Chondrocyte (in vitro differentiated cells): ENCODE measurements at regions not wholly inside any gene's neighbourhood (a gene's known extent, or its start where the extent isn't known, plus 50 kb on each side); places are given as distances from the start of the nearest gene placed in this dataset.
"Not testable (repeated sequence)": the region's sequence is repeated elsewhere in the genome, so short reads cannot be mapped to it uniquely, and the experiment has no call there.

Experiments
- DNase-seq: peaks from one replicate; pipeline ENCODE4 v3.0.0; 2021; ENCODE audit warnings: mixed read lengths, low spot score
- H3K27ac Mint-ChIP-seq: one replicate; pipeline ENCODE4 v1.8.0; 2021; ENCODE audit warnings: mild to moderate bottlenecking, moderate library complexity, mixed read lengths; ENCODE audit not compliant: unreplicated experiment
- H3K27me3 Mint-ChIP-seq: 2 replicates; pipeline ENCODE4 v1.8.0; 2021; ENCODE audit warnings: low read depth, mixed read lengths
- H3K36me3 Mint-ChIP-seq: 2 replicates; pipeline ENCODE4 v1.8.0; 2021; ENCODE audit warnings: low read depth, mixed read lengths
- H3K4me1 Mint-ChIP-seq: 2 replicates; pipeline ENCODE4 v1.8.0; 2021; ENCODE audit warnings: low read depth, mild to moderate bottlenecking, mixed read lengths
- H3K4me3 Mint-ChIP-seq: one replicate; pipeline ENCODE4 v1.8.0; 2021; ENCODE audit warnings: mild to moderate bottlenecking, moderate library complexity, mixed read lengths; ENCODE audit not compliant: unreplicated experiment
- H3K9me3 Mint-ChIP-seq: 2 replicates; pipeline ENCODE4 v1.8.0; 2021; ENCODE audit warnings: low read depth, mixed read lengths
- TF ChIP-seq, protein P1 (sequence below): fragments of 200-600 bp; sonication (generic); IDR thresholded peaks from 2 replicates; pipeline ENCODE4 v1.5.0; 2021; ENCODE audit warnings: antibody characterized with exemption, mild to moderate bottlenecking, moderate library complexity

DNA sequence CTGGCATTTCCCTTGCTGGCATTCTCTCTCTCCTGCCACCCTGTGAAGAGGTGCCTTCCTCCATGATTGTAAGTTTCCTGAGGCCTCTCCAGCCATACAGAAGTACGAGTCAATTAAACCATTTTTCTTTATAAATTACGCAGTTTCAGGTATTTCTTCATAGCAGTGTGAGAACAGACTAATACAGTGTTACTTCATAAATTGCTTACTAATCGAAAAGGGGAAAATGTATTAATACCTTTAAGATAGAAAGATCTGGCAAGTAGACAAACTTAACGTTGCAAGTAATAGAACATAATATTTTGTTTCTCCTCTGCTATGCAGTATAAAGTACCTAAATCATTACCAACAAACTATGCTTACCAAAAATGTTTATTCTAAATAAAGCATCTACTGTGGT lies 178.3 kb upstream of the LAMA2 start:
- no peaks in the 10 kb centered on the region for H3K36me3 Mint-ChIP-seq
- no peaks in the 10 kb centered on the region for H3K4me1 Mint-ChIP-seq
- H3K4me3 Mint-ChIP-seq: no peak overlapping the region
- no peaks in the 10 kb centered on the region for H3K27me3 Mint-ChIP-seq
- no peak overlapping the region for H3K27ac Mint-ChIP-seq
- DNase-seq: no peak
- TF ChIP-seq, protein P1, sequence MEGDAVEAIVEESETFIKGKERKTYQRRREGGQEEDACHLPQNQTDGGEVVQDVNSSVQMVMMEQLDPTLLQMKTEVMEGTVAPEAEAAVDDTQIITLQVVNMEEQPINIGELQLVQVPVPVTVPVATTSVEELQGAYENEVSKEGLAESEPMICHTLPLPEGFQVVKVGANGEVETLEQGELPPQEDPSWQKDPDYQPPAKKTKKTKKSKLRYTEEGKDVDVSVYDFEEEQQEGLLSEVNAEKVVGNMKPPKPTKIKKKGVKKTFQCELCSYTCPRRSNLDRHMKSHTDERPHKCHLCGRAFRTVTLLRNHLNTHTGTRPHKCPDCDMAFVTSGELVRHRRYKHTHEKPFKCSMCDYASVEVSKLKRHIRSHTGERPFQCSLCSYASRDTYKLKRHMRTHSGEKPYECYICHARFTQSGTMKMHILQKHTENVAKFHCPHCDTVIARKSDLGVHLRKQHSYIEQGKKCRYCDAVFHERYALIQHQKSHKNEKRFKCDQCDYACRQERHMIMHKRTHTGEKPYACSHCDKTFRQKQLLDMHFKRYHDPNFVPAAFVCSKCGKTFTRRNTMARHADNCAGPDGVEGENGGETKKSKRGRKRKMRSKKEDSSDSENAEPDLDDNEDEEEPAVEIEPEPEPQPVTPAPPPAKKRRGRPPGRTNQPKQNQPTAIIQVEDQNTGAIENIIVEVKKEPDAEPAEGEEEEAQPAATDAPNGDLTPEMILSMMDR: no peak
- peaks cover 2% of the 10 kb centered on the region for H3K9me3 Mint-ChIP-seq

DNA sequence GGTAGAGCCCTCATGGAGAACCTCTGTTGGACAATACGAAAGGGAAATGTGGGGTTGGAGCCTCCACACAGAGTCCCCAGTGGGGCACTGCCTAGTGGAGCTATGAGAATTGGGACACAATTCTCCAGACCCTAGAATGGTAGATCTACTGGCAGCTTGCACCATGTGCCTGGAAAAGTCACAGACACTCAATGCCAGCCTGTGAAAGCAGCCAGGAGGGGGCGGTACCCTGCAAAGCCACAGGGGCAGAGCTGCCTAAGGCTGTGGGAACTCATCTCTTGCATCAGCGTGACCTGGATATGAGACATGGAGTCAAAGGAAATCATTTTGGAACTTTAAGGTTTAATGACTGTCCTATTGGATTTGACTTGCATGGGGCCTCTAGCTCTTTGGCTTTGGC lies 179.1 kb upstream of the LAMA2 start:
- not testable (repeated sequence) for H3K4me1 Mint-ChIP-seq, H3K27me3 Mint-ChIP-seq, DNase-seq, H3K4me3 Mint-ChIP-seq, H3K27ac Mint-ChIP-seq, H3K36me3 Mint-ChIP-seq, H3K9me3 Mint-ChIP-seq

DNA sequence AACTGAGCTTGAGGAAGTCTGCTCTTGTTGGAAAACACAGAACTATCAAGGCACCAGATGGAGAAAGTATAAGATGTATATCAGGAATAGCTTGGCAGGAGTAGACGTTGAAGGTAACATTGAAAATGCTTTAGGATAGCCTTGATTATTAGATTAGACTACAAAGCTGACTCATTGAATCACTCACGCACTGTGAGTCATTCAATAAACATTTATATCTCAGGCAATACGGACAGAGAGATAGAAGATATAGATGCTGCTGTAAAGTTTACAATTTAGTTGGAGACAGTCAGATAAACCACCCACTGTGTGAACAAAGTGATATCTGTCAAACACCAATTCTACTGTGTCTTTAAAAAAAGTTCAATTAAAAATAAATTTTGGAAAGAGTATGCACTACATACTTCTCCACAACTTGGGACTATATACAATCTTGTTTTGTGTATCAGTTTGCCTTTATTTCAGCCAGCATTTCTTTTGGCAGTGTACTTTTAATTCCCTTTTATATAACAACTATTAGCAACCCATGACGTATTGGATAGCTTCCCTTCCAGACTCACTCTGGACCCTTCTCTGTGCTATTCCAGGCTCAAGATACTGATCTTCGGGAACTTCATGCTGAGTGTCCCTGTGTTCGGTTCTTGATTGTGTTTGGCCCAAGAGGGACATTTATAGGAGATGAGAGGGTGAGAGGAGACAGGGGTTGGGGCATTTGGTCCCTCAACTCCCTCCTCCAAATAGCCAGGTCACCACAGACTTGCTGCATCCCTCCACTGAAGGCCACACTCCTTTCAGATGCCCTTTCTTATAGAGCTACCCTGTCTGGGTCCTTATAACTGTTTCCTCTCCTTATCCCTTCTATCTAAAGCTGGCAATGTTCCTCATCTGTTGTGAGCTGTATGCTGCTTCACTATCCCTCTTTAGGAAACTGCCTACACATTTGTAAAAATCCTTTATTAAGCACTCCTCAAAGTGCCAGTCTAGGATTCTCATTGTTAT lies 176.6 kb upstream of the PTPRK start:
- H3K9me3 Mint-ChIP-seq: no peaks in the 10 kb centered on the region
- H3K36me3 Mint-ChIP-seq: no peaks in the 10 kb centered on the region
- TF ChIP-seq, protein P1: no peak
- H3K27me3 Mint-ChIP-seq: no peaks in the 10 kb centered on the region
- no peak for DNase-seq
- H3K4me1 Mint-ChIP-seq: peaks cover 4% of the 10 kb centered on the region
- H3K27ac Mint-ChIP-seq: no peak overlapping the region
- H3K4me3 Mint-ChIP-seq: no peak overlapping the region

DNA sequence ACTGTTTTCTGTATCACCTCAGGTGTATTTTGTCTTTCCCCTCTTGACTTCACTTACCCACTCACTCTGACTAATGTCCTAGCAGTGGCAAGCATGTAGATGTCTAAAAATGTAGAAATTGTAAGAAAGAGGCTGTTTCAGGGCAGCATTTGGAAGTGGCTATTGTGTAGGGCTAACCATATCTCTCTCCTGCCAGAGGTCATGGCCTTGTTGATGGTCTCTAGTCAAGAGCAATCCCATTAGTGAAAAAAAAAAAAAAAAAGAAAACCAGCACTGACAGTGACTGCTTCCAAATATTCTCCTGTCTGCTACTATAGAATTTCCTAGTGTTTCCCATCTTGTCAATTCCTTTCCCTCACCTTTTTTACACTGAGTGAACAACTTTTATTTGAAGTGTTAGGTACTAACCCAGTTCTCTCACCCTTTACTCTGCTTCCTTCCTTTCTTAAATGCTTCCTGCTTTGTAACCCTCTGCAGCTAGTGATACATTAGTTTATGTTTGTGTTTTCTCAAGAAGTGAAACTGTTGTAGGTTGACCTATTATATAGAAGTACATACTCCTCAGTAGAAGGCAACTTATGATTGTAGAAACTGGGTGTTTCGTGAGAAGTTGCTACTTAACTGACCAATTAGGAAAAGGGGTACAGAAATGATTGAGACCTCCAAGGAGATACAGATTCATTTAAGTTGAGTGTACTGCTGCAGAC lies 174.1 kb upstream of the PTPRK start:
- DNase-seq: no peak
- no peak overlapping the region for H3K27ac Mint-ChIP-seq
- H3K36me3 Mint-ChIP-seq: no peaks in the 10 kb centered on the region
- peaks cover 4% of the 10 kb centered on the region for H3K4me1 Mint-ChIP-seq
- no peaks in the 10 kb centered on the region for H3K27me3 Mint-ChIP-seq
- TF ChIP-seq, protein P1: no peak
- no peak overlapping the region for H3K4me3 Mint-ChIP-seq
- no peaks in the 10 kb centered on the region for H3K9me3 Mint-ChIP-seq

DNA sequence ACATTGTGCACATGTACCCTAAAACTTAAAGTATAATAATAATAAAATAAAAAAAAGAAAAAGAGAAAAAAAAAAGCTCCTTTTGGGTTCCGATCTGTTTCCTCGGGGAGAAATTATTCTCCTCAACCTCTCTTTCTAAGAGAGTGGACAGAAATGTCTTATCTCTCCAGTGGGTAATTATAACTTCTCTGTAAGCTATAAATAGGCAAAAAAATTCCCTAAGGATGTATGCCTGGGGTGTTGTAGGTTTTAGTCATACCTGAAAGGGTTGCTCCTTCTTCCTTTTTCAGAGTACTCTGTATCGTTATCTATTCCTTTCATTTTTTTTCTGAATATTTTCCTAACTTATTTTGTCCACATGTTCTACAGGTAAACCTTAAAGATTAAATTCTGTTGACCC lies 169.7 kb upstream of the PTPRK start:
- Mint-ChIP-seq H3K27ac (no peak overlapping the region), H3K36me3 (peaks cover 3% of the 10 kb centered on the region), H3K4me3 (no peak overlapping the region), H3K9me3 (peaks cover 9% of the 10 kb centered on the region), H3K27me3 (no peaks in the 10 kb centered on the region), H3K4me1 (no peaks in the 10 kb centered on the region)
- TF ChIP-seq, protein P1: no peak
- no peak for DNase-seq
